ENCODE measurements at regions not wholly inside any gene's neighbourhood (a gene's known extent, or its start where the extent isn't known, plus 50 kb on each side); places are given as distances from the start of the nearest gene placed in this dataset.
"Not testable (repeated sequence)": the region's sequence is repeated elsewhere in the genome, so short reads cannot be mapped to it uniquely, and the experiment has no call there.

GRCh38 chr10:70990156-70990555 is 101.8 kb upstream of the PCBD1 start:
- DNase-seq (ENCODE audit: low read depth), result not testable (repeated sequence)

GRCh38 chr10:70990681-70991080 is 102.3 kb upstream of the PCBD1 start:
- no peak for DNase-seq (ENCODE audit: low read depth)

- DNase-seq (ENCODE audit: low read depth), result no peak
Observed at GRCh38 chr10:70991140-70992124, 103.1 kb upstream of the PCBD1 start.

- no peak for DNase-seq (ENCODE audit: low read depth)
Observed at GRCh38 chr10:70992436-70992835, 104.1 kb upstream of the PCBD1 start.

GRCh38 chr10:70993051-70993450 is 104.7 kb upstream of the PCBD1 start:
- no peak for DNase-seq (ENCODE audit: low read depth)

GRCh38 chr10:70996549-70996948 is 108.2 kb upstream of the PCBD1 start:
- no peak for DNase-seq (ENCODE audit: low read depth)

GRCh38 chr10:70997236-70997635 is 108.9 kb upstream of the PCBD1 start:
- DNase-seq (ENCODE audit: low read depth), result no peak

- DNase-seq (ENCODE audit: low read depth), result no peak
Observed at GRCh38 chr10:70998086-70998485, 109.7 kb upstream of the PCBD1 start.

GRCh38 chr10:71001470-71001869 is 113.1 kb upstream of the PCBD1 start:
- DNase-seq (ENCODE audit: low read depth), result no peak

GRCh38 chr10:71004176-71005075 is 116.1 kb upstream of the PCBD1 start:
- DNase-seq (ENCODE audit: low read depth), result no peak

GRCh38 chr10:71005337-71006305 is 117.3 kb upstream of the PCBD1 start:
- no peak for DNase-seq (ENCODE audit: low read depth)

- no peak for DNase-seq (ENCODE audit: low read depth)
Observed at GRCh38 chr10:71006506-71006905, 118.1 kb upstream of the PCBD1 start.

GRCh38 chr10:71007516-71007915 is 119.2 kb upstream of the PCBD1 start:
- no peak for DNase-seq (ENCODE audit: low read depth)

- DNase-seq (ENCODE audit: low read depth), result no peak
Observed at GRCh38 chr10:71008150-71008549, 119.8 kb upstream of the PCBD1 start.

GRCh38 chr10:71009126-71009525 is 120.8 kb upstream of the PCBD1 start:
- DNase-seq (ENCODE audit: low read depth), result no peak

GRCh38 chr10:71010730-71011129 is 122.4 kb upstream of the PCBD1 start:
- DNase-seq (ENCODE audit: low read depth), result no peak

- DNase-seq (ENCODE audit: low read depth), result no peak
Observed at GRCh38 chr10:71011141-71011540, 122.8 kb upstream of the PCBD1 start.

- no peak for DNase-seq (ENCODE audit: low read depth)
Observed at GRCh38 chr10:71014021-71014805, 125.8 kb upstream of the PCBD1 start.

- no peak for DNase-seq (ENCODE audit: low read depth)
Observed at GRCh38 chr10:71015674-71016073, 127.3 kb upstream of the PCBD1 start.

- DNase-seq (ENCODE audit: low read depth), result not testable (repeated sequence)
Observed at GRCh38 chr10:71020061-71020460, 131.7 kb upstream of the PCBD1 start.

GRCh38 chr10:71021402-71021801 is 133.0 kb upstream of the PCBD1 start:
- no peak for DNase-seq (ENCODE audit: low read depth)

All from fibroblast of the conjunctiva (primary cell).